ENCODE measurements at regions not wholly inside any gene's neighbourhood (a gene's known extent, or its start where the extent isn't known, plus 50 kb on each side); places are given as distances from the start of the nearest gene placed in this dataset.

- H3K27ac ChIP-seq: peak overlapping the region; percentile 93 to 98 (median 96)
- H3K4me3 ChIP-seq: no peak overlapping the region
- H3K9me3 ChIP-seq: no peaks in the 10 kb centered on the region
- intact Hi-C loops (cut with DNase I; ENCODE audit: low total_unique reads): loop anchor here (10.0 kb wide), 1 partner anchor 223 kb away; no protein-coding TSS in a partner anchor
- H3K36me3 ChIP-seq: no peaks in the 10 kb centered on the region
- DNase-seq (peak; percentile 59 to 90), ATAC-seq (peak; percentile 20 to 39)
- in situ Hi-C loops (cut with MboI; ENCODE audit: low sequenced_read_pairs in 4 of 4): loop anchor here in 2 of 4 donors (10.0 to 25.0 kb wide), 2 partner anchors 143 to 145 kb away; no protein-coding TSS in a partner anchor
- peaks cover 50 to 61% of the 10 kb centered on the region in 2 donors for H3K4me1 ChIP-seq
- peak; percentile 45 to 60 for TF ChIP-seq POLR2A (IDR thresholded peaks at IDR 0.05)
- TF ChIP-seq, protein P1, sequence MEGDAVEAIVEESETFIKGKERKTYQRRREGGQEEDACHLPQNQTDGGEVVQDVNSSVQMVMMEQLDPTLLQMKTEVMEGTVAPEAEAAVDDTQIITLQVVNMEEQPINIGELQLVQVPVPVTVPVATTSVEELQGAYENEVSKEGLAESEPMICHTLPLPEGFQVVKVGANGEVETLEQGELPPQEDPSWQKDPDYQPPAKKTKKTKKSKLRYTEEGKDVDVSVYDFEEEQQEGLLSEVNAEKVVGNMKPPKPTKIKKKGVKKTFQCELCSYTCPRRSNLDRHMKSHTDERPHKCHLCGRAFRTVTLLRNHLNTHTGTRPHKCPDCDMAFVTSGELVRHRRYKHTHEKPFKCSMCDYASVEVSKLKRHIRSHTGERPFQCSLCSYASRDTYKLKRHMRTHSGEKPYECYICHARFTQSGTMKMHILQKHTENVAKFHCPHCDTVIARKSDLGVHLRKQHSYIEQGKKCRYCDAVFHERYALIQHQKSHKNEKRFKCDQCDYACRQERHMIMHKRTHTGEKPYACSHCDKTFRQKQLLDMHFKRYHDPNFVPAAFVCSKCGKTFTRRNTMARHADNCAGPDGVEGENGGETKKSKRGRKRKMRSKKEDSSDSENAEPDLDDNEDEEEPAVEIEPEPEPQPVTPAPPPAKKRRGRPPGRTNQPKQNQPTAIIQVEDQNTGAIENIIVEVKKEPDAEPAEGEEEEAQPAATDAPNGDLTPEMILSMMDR (IDR thresholded peaks at IDR 0.05 in 4 of 5, conservative IDR thresholded peaks at IDR 0.05 in 1 of 5): no peak
- no peaks in the 10 kb centered on the region for H3K27me3 ChIP-seq
Measured at GRCh38 chr22:27642104-27642800, 159.3 kb downstream of the MN1 start.

DNA sequence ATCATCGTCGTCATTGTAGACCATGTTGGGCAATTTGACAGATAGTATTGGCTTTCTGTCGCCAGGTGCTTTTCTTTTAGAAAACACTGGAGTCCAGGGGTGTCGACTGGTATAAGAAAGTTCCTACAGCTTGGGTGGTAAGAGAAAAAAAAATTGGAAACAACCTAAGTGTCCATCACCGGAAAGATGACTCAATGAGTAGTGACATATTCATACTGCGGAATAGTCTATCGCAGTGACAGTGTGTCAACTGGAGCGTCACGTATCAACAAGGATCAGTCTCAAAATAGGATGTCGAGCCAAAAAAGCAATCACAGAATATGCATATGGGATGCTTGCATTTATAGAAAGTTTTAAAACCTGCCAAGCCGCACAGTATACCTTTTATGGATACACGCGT lies 157.6 kb downstream of the MN1 start:
- Histone ChIP-seq H3K4me3 (no peak overlapping the region), H3K4me1 (peaks cover 33 to 46% of the 10 kb centered on the region in 2 donors), H3K9me3 (no peaks in the 10 kb centered on the region), H3K27me3 (no peaks in the 10 kb centered on the region), H3K36me3 (no peaks in the 10 kb centered on the region), H3K27ac (peak overlapping the region; percentile 93 to 98 (median 96))
- intact Hi-C loops (cut with DNase I; ENCODE audit: low total_unique reads): loop anchor here (10.0 kb wide), 1 partner anchor 221 kb away; no protein-coding TSS in a partner anchor
- TF ChIP-seq, protein P1 (IDR thresholded peaks at IDR 0.05 in 4 of 5, conservative IDR thresholded peaks at IDR 0.05 in 1 of 5): no peak
- no peak for TF ChIP-seq POLR2A (IDR thresholded peaks at IDR 0.05)
- DNase-seq (no peak), ATAC-seq (no peak)
- in situ Hi-C loops (cut with MboI; ENCODE audit: low sequenced_read_pairs in 4 of 4): loop anchor here in 2 of 4 donors (10.0 to 25.0 kb wide), 2 partner anchors 141 to 143 kb away; no protein-coding TSS in a partner anchor

DNA sequence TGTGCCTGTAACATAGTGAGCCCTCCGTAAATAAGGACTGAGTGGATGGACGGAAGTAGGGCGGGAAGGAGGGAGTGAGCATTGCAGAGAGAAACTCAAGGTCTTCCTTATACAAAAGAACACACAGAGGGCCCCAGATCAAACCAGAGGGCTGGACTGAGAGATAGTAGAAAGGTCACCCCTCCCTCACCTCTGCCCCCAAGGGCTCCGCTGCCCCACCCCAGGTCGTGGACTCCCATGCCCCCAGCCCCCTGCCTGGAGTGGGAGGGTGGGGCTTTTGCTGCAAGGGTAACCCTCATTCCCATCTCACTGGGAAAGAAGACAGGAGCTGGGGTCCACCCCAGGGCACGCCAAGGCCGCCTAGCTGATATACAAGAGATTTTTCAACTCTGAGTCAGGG lies 157.0 kb downstream of the MN1 start:
- ATAC-seq: no peak
- peak in 1 of 2 donors; percentile 11 for DNase-seq

GRCh38 chr22:27647540-27647939 lies 154.0 kb downstream of the MN1 start:
- no peak for TF ChIP-seq POLR2A (IDR thresholded peaks at IDR 0.05)
- TF ChIP-seq, protein P1 (IDR thresholded peaks at IDR 0.05 in 4 of 5, conservative IDR thresholded peaks at IDR 0.05 in 1 of 5): no peak
- no peaks in the 10 kb centered on the region for H3K36me3 ChIP-seq
- H3K27ac ChIP-seq: peak overlapping the region; percentile 2 to 44 (median 28)
- ATAC-seq (no peak), DNase-seq (no peak)
- in situ Hi-C loops (cut with MboI; ENCODE audit: low sequenced_read_pairs in 4 of 4): loop anchor here in 2 of 4 donors (10.0 to 25.0 kb wide), 2 partner anchors 137 to 140 kb away; no protein-coding TSS in a partner anchor
- no peaks in the 10 kb centered on the region for H3K27me3 ChIP-seq
- H3K9me3 ChIP-seq: no peaks in the 10 kb centered on the region
- intact Hi-C loops (cut with DNase I; ENCODE audit: low total_unique reads): loop anchor here (10.0 kb wide), 1 partner anchor 217 kb away; no protein-coding TSS in a partner anchor
- H3K4me1 ChIP-seq: peaks cover 25 to 34% of the 10 kb centered on the region in 2 donors
- H3K4me3 ChIP-seq: no peak overlapping the region

More for the DNA sequence above, 157.0 kb downstream of the MN1 start:
- Histone ChIP-seq H3K27ac (peak overlapping the region; percentile 2 to 97 (median 94)), H3K4me1 (peaks cover 27 to 39% of the 10 kb centered on the region in 2 donors), H3K4me3 (no peak overlapping the region), H3K9me3 (no peaks in the 10 kb centered on the region), H3K27me3 (no peaks in the 10 kb centered on the region), H3K36me3 (no peaks in the 10 kb centered on the region)
- in situ Hi-C loops (cut with MboI; ENCODE audit: low sequenced_read_pairs in 4 of 4): loop anchor here in 2 of 4 donors (10.0 to 25.0 kb wide), 2 partner anchors 140 to 143 kb away; no protein-coding TSS in a partner anchor
- intact Hi-C loops (cut with DNase I; ENCODE audit: low total_unique reads): loop anchor here (10.0 kb wide), 1 partner anchor 220 kb away; no protein-coding TSS in a partner anchor
- TF ChIP-seq, protein P1 (IDR thresholded peaks at IDR 0.05 in 4 of 5, conservative IDR thresholded peaks at IDR 0.05 in 1 of 5): no peak
- TF ChIP-seq POLR2A (IDR thresholded peaks at IDR 0.05): no peak

All from gastrocnemius medialis (tissue), 4 donors.